Tibial nerve (tissue), 4 donors: ENCODE measurements at regions not wholly inside any gene's neighbourhood (a gene's known extent, or its start where the extent isn't known, plus 50 kb on each side); places are given as distances from the start of the nearest gene placed in this dataset.

Experiments used
- DNase-seq, 2 donors: peaks; one replicate each; pipeline ENCODE4 v3.0.0-alpha.2; 2019; ENCODE audit warnings: low spot score in 2 of 2
- H3K27ac ChIP-seq, 4 donors: fragments of 200-600 bp; sonication (generic) in 3 of 4; one replicate each; pipeline ENCODE4 v1.5.1; 2017 to 2019; ENCODE audit warnings: mild to moderate bottlenecking in 1 of 4
- H3K27me3 ChIP-seq, 2 donors: fragments of 200-600 bp; sonication (generic) in 1 of 2; one replicate each; pipeline versions ENCODE4 v1.5.1 to v1.6.0; 2017 to 2019
- H3K36me3 ChIP-seq, 3 donors: fragments of 200-600 bp; sonication (generic); one replicate each; pipeline ENCODE4 v1.5.1; 2018 to 2019
- H3K4me1 ChIP-seq, 4 donors: fragments of 200-600 bp; sonication (generic) in 3 of 4; one replicate each; pipeline ENCODE4 v1.5.1; 2017 to 2019
- H3K4me3 ChIP-seq, 4 donors: fragments of 200-600 bp; sonication (generic) in 3 of 4; one replicate each; pipeline ENCODE4 v1.5.1; 2017 to 2019; ENCODE audit warnings: mild to moderate bottlenecking in 1 of 4, moderate library complexity in 1 of 4
- H3K9me3 ChIP-seq, 4 donors: fragments of 200-600 bp; sonication (generic) in 3 of 4; one replicate each; pipeline ENCODE4 v1.5.1; 2017 to 2019
- EP300 ChIP-seq, 2 donors: sonication (generic); formaldehyde crosslinking; IDR thresholded peaks; one replicate each; pipeline ENCODE4 v1.6.1; 2017; ENCODE audit warnings: antibody characterized with exemption in 2 of 2, mild to moderate bottlenecking in 1 of 2
- POLR2A ChIP-seq, 2 donors: fragments of 450-650 bp; IDR thresholded peaks; one replicate each; pipeline ENCODE4 v1.6.1; 2017; ENCODE audit warnings: antibody characterized with exemption in 2 of 2, mild to moderate bottlenecking in 2 of 2, moderate library complexity in 2 of 2
- WGBS, 2 donors: methylation state at CpG; one replicate each; pipeline ENCODE4 v1.1.5; 2018; 5-methylcytosine and 5-hydroxymethylcytosine counted together
- TF ChIP-seq, protein P1 (sequence below), 5 experiments: fragments of 200-600 bp in 3 of 5; fragments of 450-650 bp in 2 of 5; sonication (generic) in 3 of 5; IDR thresholded peaks; one replicate each; pipeline ENCODE4 v1.5.1; 2016 to 2019; ENCODE audit warnings: antibody characterized with exemption in 5 of 5, mild to moderate bottlenecking in 3 of 5, moderate library complexity in 2 of 5

GRCh38 chr9:110114859-110115201 lies 93.1 kb downstream of the C9orf152 start:
- H3K27me3 ChIP-seq = no peaks in the 10 kb centered on the region
- H3K4me3 ChIP-seq = no peak overlapping the region
- TF ChIP-seq EP300 (IDR thresholded peaks at IDR 0.05) = no peak
- TF ChIP-seq, protein P1, sequence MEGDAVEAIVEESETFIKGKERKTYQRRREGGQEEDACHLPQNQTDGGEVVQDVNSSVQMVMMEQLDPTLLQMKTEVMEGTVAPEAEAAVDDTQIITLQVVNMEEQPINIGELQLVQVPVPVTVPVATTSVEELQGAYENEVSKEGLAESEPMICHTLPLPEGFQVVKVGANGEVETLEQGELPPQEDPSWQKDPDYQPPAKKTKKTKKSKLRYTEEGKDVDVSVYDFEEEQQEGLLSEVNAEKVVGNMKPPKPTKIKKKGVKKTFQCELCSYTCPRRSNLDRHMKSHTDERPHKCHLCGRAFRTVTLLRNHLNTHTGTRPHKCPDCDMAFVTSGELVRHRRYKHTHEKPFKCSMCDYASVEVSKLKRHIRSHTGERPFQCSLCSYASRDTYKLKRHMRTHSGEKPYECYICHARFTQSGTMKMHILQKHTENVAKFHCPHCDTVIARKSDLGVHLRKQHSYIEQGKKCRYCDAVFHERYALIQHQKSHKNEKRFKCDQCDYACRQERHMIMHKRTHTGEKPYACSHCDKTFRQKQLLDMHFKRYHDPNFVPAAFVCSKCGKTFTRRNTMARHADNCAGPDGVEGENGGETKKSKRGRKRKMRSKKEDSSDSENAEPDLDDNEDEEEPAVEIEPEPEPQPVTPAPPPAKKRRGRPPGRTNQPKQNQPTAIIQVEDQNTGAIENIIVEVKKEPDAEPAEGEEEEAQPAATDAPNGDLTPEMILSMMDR (IDR thresholded peaks at IDR 0.05) = no peak
- no peak for TF ChIP-seq POLR2A (IDR thresholded peaks at IDR 0.05)
- H3K27ac ChIP-seq = peak overlapping the region in 2 of 4 donors; percentile 23 to 40
- WGBS, 2 donors = 37 to 42% methylated on average over 7 of the region's 7 CpGs
- no peak for DNase-seq
- no peaks in the 10 kb centered on the region for H3K9me3 ChIP-seq
- H3K4me1 ChIP-seq = peaks cover 0 to 32% (median 13%) of the 10 kb centered on the region in 4 donors
- H3K36me3 ChIP-seq = no peaks in the 10 kb centered on the region

- Histone ChIP-seq H3K36me3 (no peaks in the 10 kb centered on the region), H3K27ac (peak overlapping the region in 2 of 4 donors; percentile 23 to 40), H3K27me3 (no peaks in the 10 kb centered on the region), H3K4me1 (peaks cover 0 to 31% (median 13%) of the 10 kb centered on the region in 4 donors), H3K9me3 (no peaks in the 10 kb centered on the region), H3K4me3 (no peak overlapping the region)
- no peak for DNase-seq
- WGBS, 2 donors = 29 to 30% methylated on average over 7 of the region's 7 CpGs
- TF ChIP-seq POLR2A (IDR thresholded peaks at IDR 0.05) (no peak), EP300 (IDR thresholded peaks at IDR 0.05) (peak in 1 of 2 donors; percentile 37)
- TF ChIP-seq, protein P1 (IDR thresholded peaks at IDR 0.05) = no peak
Measured at GRCh38 chr9:110115341-110115820, 92.6 kb downstream of the C9orf152 start.

DNA sequence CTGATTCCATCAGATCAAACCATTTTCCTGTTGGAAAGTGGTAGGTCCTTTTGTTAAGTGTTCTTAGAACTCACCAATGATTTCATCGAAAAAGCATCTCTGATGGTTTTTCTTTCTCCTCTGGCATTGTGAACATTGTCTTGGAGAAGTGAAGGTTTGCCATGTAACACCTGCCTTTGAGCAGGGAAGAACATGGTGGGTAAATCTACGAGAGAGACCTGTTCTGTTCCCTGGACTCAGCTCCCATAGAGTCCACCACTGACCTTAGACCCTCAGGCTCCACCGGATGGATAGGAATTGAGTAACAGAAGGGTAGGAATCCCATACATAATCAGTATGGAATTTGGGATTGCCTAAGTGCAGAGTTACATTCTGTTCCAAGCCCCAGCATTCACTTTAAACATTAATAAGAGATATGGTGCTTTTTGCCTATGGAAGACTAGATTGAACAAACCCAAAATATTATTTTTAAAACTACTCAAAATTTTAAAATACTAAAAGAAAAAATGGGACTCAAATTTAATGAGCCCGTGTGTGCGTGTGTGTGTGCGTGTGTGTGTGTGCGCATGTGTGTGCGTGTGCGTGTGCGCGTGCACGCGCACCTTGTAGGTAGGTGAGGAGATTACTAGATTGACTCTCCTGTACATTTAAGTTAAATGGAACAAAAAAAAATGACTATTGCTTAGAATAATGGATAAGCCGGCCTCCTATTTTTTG lies 92.0 kb downstream of the C9orf152 start:
- Histone ChIP-seq H3K4me1 (peaks cover 0 to 31% (median 13%) of the 10 kb centered on the region in 4 donors), H3K9me3 (no peaks in the 10 kb centered on the region), H3K36me3 (no peaks in the 10 kb centered on the region), H3K27me3 (no peaks in the 10 kb centered on the region), H3K27ac (no peak overlapping the region), H3K4me3 (no peak overlapping the region)
- DNase-seq = no peak
- no peak for TF ChIP-seq POLR2A (IDR thresholded peaks at IDR 0.05)
- TF ChIP-seq, protein P1 (IDR thresholded peaks at IDR 0.05) = no peak
- TF ChIP-seq EP300 (IDR thresholded peaks at IDR 0.05) = no peak
- WGBS, 2 donors = 85 to 87% methylated on average over 14 of the region's 14 CpGs

GRCh38 chr9:110116543-110116885 lies 91.4 kb downstream of the C9orf152 start:
- Histone ChIP-seq H3K36me3 (no peaks in the 10 kb centered on the region), H3K4me3 (no peak overlapping the region), H3K9me3 (no peaks in the 10 kb centered on the region), H3K4me1 (peaks cover 0 to 31% (median 13%) of the 10 kb centered on the region in 4 donors), H3K27ac (no peak overlapping the region), H3K27me3 (no peaks in the 10 kb centered on the region)
- WGBS, 2 donors = 50 to 62% methylated on average over 3 of the region's 3 CpGs
- DNase-seq = no peak
- TF ChIP-seq, protein P1 (IDR thresholded peaks at IDR 0.05) = no peak
- TF ChIP-seq POLR2A (IDR thresholded peaks at IDR 0.05) (no peak), EP300 (IDR thresholded peaks at IDR 0.05) (peak; percentile 69 to 84)

DNA sequence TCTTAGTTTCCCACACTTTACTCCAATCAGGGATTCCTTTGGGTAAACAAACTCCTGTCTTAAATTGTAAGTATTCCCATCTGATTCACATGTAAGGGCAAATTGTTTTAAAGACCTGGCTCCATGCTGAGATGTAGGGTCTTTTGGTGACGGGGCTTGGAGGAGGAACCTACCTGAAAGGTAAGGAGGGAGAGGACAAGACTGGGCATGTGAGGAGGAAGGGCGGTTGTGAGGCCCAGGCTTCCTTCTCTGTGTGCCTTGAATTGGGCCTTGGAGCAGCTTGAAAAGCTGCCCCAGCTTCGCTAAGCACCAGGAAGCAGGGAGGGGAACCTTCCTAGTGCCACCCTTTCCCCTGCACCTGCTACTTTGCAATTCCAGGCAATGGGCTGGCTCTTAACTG lies 86.8 kb downstream of the C9orf152 start:
- Histone ChIP-seq H3K27me3 (no peaks in the 10 kb centered on the region), H3K9me3 (no peaks in the 10 kb centered on the region), H3K4me3 (no peak overlapping the region), H3K27ac (no peak overlapping the region), H3K36me3 (no peaks in the 10 kb centered on the region), H3K4me1 (peaks cover 0 to 45% (median 27%) of the 10 kb centered on the region in 4 donors)
- no peak for DNase-seq
- 93 to 97% methylated on average over 3 of the region's 3 CpGs for WGBS, 2 donors
- no peak for TF ChIP-seq EP300 (IDR thresholded peaks at IDR 0.05)
- TF ChIP-seq, protein P1 (IDR thresholded peaks at IDR 0.05) = no peak
- TF ChIP-seq POLR2A (IDR thresholded peaks at IDR 0.05) = no peak
